MM.1S (cell line): ENCODE measurements at regions not wholly inside any gene's neighbourhood (a gene's known extent, or its start where the extent isn't known, plus 50 kb on each side); places are given as distances from the start of the nearest gene placed in this dataset.

Experiments used
- DNase-seq: peaks from one replicate; pipeline ENCODE4 v3.0.0-alpha.2; 2015
- H2AFZ ChIP-seq: fragments of 300-600 bp; sonication (generic); 2 replicates; pipeline ENCODE4 v1.6.0; 2016; ENCODE audit warnings: antibody characterized with exemption, low read length
- H3F3A ChIP-seq: fragments of 300-600 bp; sonication (generic); 2 replicates; pipeline ENCODE4 v1.6.1; 2016; ENCODE audit warnings: mild to moderate bottlenecking, antibody characterized with exemption, low read length, moderate library complexity, mixed read lengths; ENCODE audit not compliant: insufficient read depth
- H3K27ac ChIP-seq: fragments of 300-600 bp; sonication (generic); 2 replicates; pipeline ENCODE4 v1.5.1; 2016; ENCODE audit warnings: mild to moderate bottlenecking, low read length
- H3K27me3 ChIP-seq: fragments of 300-600 bp; sonication (generic); replicated peaks from 2 replicates; pipeline ENCODE4 v1.6.0; 2016; ENCODE audit warnings: low read length; ENCODE audit not compliant: insufficient read depth
- H3K36me3 ChIP-seq: fragments of 300-600 bp; sonication (generic); replicated peaks from 2 replicates; pipeline ENCODE4 v1.6.1; 2016; ENCODE audit warnings: mild to moderate bottlenecking, low read length, mixed read lengths; ENCODE audit not compliant: insufficient read depth
- H3K4me1 ChIP-seq: fragments of 300-600 bp; sonication (generic); 2 replicates; pipeline ENCODE4 v1.6.1; 2016; ENCODE audit warnings: low read length, mixed read lengths
- H3K4me2 ChIP-seq: fragments of 300-600 bp; sonication (generic); 2 replicates; pipeline ENCODE4 v1.6.0; 2016; ENCODE audit warnings: low read depth, low read length
- H3K4me3 ChIP-seq: fragments of 300-600 bp; sonication (generic); 2 replicates; pipeline ENCODE4 v1.5.1; 2016; ENCODE audit warnings: low read length, mixed read lengths
- H3K79me2 ChIP-seq: fragments of 300-600 bp; sonication (generic); 2 replicates; pipeline ENCODE4 v1.6.1; 2016; ENCODE audit warnings: mixed run types, low read length, mixed read lengths
- H3K9ac ChIP-seq: fragments of 300-600 bp; sonication (generic); 2 replicates; pipeline ENCODE4 v1.6.1; 2016; ENCODE audit warnings: low read length, mixed read lengths
- H3K9me2 ChIP-seq: fragments of 300-600 bp; sonication (generic); replicated peaks from 2 replicates; pipeline ENCODE4 v1.6.1; 2016; ENCODE audit warnings: mild to moderate bottlenecking, low read length, mixed read lengths; ENCODE audit not compliant: insufficient read depth
- H3K9me3 ChIP-seq: fragments of 300-600 bp; sonication (generic); replicated peaks from 2 replicates; pipeline ENCODE4 v1.6.1; 2016; ENCODE audit warnings: mild to moderate bottlenecking, low read length, mixed read lengths; ENCODE audit not compliant: insufficient read depth
- H4K20me1 ChIP-seq: fragments of 300-600 bp; sonication (generic); 2 replicates; pipeline ENCODE4 v1.6.1; 2016; ENCODE audit warnings: mild to moderate bottlenecking, low read length, moderate library complexity, mixed read lengths; ENCODE audit not compliant: insufficient read depth
- CTCF ChIP-seq: fragments of 300-600 bp; sonication (generic); IDR thresholded peaks from 2 replicates; pipeline ENCODE4 v1.5.1; 2016; ENCODE audit warnings: antibody characterized with exemption, low read length, mixed read lengths
- EZH2 ChIP-seq: fragments of 300-600 bp; sonication (generic); optimal IDR thresholded peaks from 2 replicates; pipeline ENCODE3; 2017; ENCODE audit warnings: low read depth, mild to moderate bottlenecking, antibody characterized with exemption, low read length, mixed read lengths
- EZH2phosphoT487 ChIP-seq: fragments of 300-600 bp; sonication (generic); IDR thresholded peaks from 2 replicates; pipeline ENCODE4 v1.6.1; 2018; ENCODE audit warnings: antibody characterized with exemption, low read length

GRCh38 chr1:108056436-108056990 lies 91.5 kb upstream of the VAV3 start:
- H3K36me3 ChIP-seq = no peaks in the 10 kb centered on the region
- H3K9ac ChIP-seq = no peak overlapping the region
- no peak for DNase-seq
- no peaks in the 10 kb centered on the region for H3F3A ChIP-seq
- no peaks in the 10 kb centered on the region for H3K4me1 ChIP-seq
- no peak for TF ChIP-seq EZH2phosphoT487
- TF ChIP-seq CTCF = no peak
- TF ChIP-seq EZH2 = no peak
- H4K20me1 ChIP-seq = no peaks in the 10 kb centered on the region
- H3K9me3 ChIP-seq = no peaks in the 10 kb centered on the region
- H3K4me2 ChIP-seq = no peak overlapping the region
- no peaks in the 10 kb centered on the region for H3K79me2 ChIP-seq
- no peak overlapping the region for H3K4me3 ChIP-seq
- no peak overlapping the region for H2AFZ ChIP-seq
- no peaks in the 10 kb centered on the region for H3K27me3 ChIP-seq
- no peak overlapping the region for H3K27ac ChIP-seq
- H3K9me2 ChIP-seq = no peaks in the 10 kb centered on the region

GRCh38 chr1:108055387-108055786 lies 90.4 kb upstream of the VAV3 start:
- H3K4me1 ChIP-seq = no peaks in the 10 kb centered on the region

GRCh38 chr1:108054396-108054795 lies 89.4 kb upstream of the VAV3 start:
- Histone ChIP-seq H3F3A (no peaks in the 10 kb centered on the region), H3K27ac (no peak overlapping the region), H3K4me1 (no peaks in the 10 kb centered on the region), H2AFZ (no peak overlapping the region), H3K27me3 (no peaks in the 10 kb centered on the region), H4K20me1 (no peaks in the 10 kb centered on the region), H3K79me2 (no peaks in the 10 kb centered on the region), H3K9me3 (no peaks in the 10 kb centered on the region), H3K36me3 (no peaks in the 10 kb centered on the region), H3K9ac (no peak overlapping the region), H3K9me2 (no peaks in the 10 kb centered on the region), H3K4me2 (no peak overlapping the region), H3K4me3 (no peak overlapping the region)
- TF ChIP-seq EZH2phosphoT487 (no peak), CTCF (no peak), EZH2 (no peak)
- no peak for DNase-seq

More at GRCh38 chr1:108055387-108055786, 90.4 kb upstream of the VAV3 start:
- H3K4me2 ChIP-seq = no peak overlapping the region
- H3K36me3 ChIP-seq = no peaks in the 10 kb centered on the region
- H3F3A ChIP-seq = no peaks in the 10 kb centered on the region
- no peaks in the 10 kb centered on the region for H4K20me1 ChIP-seq
- H3K9me3 ChIP-seq = no peaks in the 10 kb centered on the region
- H2AFZ ChIP-seq = no peak overlapping the region
- no peaks in the 10 kb centered on the region for H3K79me2 ChIP-seq
- H3K9ac ChIP-seq = no peak overlapping the region
- H3K9me2 ChIP-seq = no peaks in the 10 kb centered on the region
- no peak overlapping the region for H3K4me3 ChIP-seq
- TF ChIP-seq EZH2 (no peak), CTCF (no peak), EZH2phosphoT487 (no peak)
- no peak overlapping the region for H3K27ac ChIP-seq
- no peaks in the 10 kb centered on the region for H3K27me3 ChIP-seq
- no peak for DNase-seq
